Keratinocyte (primary cell): ENCODE measurements at regions not wholly inside any gene's neighbourhood (a gene's known extent, or its start where the extent isn't known, plus 50 kb on each side); places are given as distances from the start of the nearest gene placed in this dataset.

Experiments used
- DNase-seq: peaks from one replicate; pipeline ENCODE4 v3.0.0-alpha.2; 2011; ENCODE audit warnings: low read depth, missing footprints, low spot score
- FAIRE-seq: peaks from 2 replicates; lab custom pipeline; 2011; peaks lifted over from hg19 to GRCh38; lab: Jason Lieb, UNC
- H2AFZ ChIP-seq: 2 replicates; pipeline ENCODE4 v1.6.0; 2012; ENCODE audit warnings: low read length, control low read depth, inconsistent platforms; ENCODE audit not compliant: control insufficient read depth
- H3K27ac ChIP-seq: 2 replicates; pipeline ENCODE4 v1.5.1; 2011; ENCODE audit warnings: low read length; ENCODE audit not compliant: control insufficient read depth, insufficient read depth
- H3K27me3 ChIP-seq: 3 replicates; pipeline ENCODE4 v1.6.0; 2011; ENCODE audit warnings: low read length; ENCODE audit not compliant: control insufficient read depth, insufficient read depth; ENCODE audit errors: extremely low read depth
- H3K36me3 ChIP-seq, 2 experiments: 2 replicates in 1 of 2; 3 replicates in 1 of 2; pipeline ENCODE4 v1.5.1; 2011; ENCODE audit warnings: low read length in 2 of 2, mild to moderate bottlenecking in 1 of 2; ENCODE audit not compliant: control insufficient read depth in 2 of 2, insufficient read depth in 2 of 2; ENCODE audit errors: extremely low read depth in 1 of 2
- H3K4me1 ChIP-seq: 3 replicates; pipeline ENCODE4 v1.5.1; 2011; ENCODE audit warnings: low read length; ENCODE audit not compliant: control insufficient read depth, insufficient read depth; ENCODE audit errors: extremely low read depth
- H3K4me2 ChIP-seq: 3 replicates; pipeline ENCODE4 v1.6.0; 2011; ENCODE audit warnings: low read depth, low read length; ENCODE audit not compliant: control insufficient read depth, insufficient read depth; ENCODE audit errors: extremely low read depth
- H3K4me3 ChIP-seq, 3 experiments: fragments of 200-600 bp in 1 of 3; sonication (generic) in 1 of 3; 2 replicates in 2 of 3; 3 replicates in 1 of 3; pipeline ENCODE4 v1.5.1; 2011 to 2016; ENCODE audit warnings: low read length in 3 of 3, mild to moderate bottlenecking in 3 of 3, control low read depth in 2 of 3, inconsistent platforms in 1 of 3, low read depth in 1 of 3, mixed read lengths in 1 of 3, mixed run types in 1 of 3, moderate library complexity in 1 of 3; ENCODE audit not compliant: control insufficient read depth in 2 of 3, insufficient read depth in 2 of 3; ENCODE audit errors: extremely low read depth in 1 of 3
- H3K79me2 ChIP-seq: 2 replicates; pipeline ENCODE4 v1.6.0; 2012; ENCODE audit warnings: low read length; ENCODE audit not compliant: control insufficient read depth, insufficient read depth
- H3K9ac ChIP-seq: 3 replicates; pipeline ENCODE4 v1.6.0; 2011; ENCODE audit warnings: low read length; ENCODE audit not compliant: control insufficient read depth, insufficient read depth; ENCODE audit errors: extremely low read depth
- H3K9me1 ChIP-seq: 3 replicates; pipeline ENCODE4 v1.6.0; 2011; ENCODE audit warnings: low read length; ENCODE audit not compliant: control insufficient read depth, insufficient read depth; ENCODE audit errors: extremely low read depth
- H3K9me3 ChIP-seq: 2 replicates; pipeline ENCODE4 v1.5.1; 2012; ENCODE audit warnings: low read depth, low read length; ENCODE audit not compliant: control insufficient read depth
- H4K20me1 ChIP-seq: 3 replicates; pipeline ENCODE4 v1.6.0; 2011; ENCODE audit warnings: low read length; ENCODE audit not compliant: control insufficient read depth, insufficient read depth; ENCODE audit errors: extremely low read depth
- EZH2 ChIP-seq: IDR thresholded peaks from one replicate; pipeline ENCODE4 v1.6.1; 2012; ENCODE audit warnings: inconsistent platforms, mild to moderate bottlenecking, low read length, moderate library complexity
- dilution Hi-C: fragments of 300-500 bp; cut with MboI; formaldehyde crosslinking; loops from one replicate; pipeline ENCODE4 v1.7.0; 2020; ENCODE audit warnings: low sequenced_read_pairs; ENCODE audit not compliant: extremely low pct_ligation_motif_present
- TF ChIP-seq, protein P1 (sequence below), 3 experiments: IDR thresholded peaks in 1 of 3; conservative IDR thresholded peaks in 1 of 3; optimal IDR thresholded peaks in 1 of 3; 2 replicates in 2 of 3; 3 replicates in 1 of 3; pipeline versions ENCODE3 to v1.5.1; 2011; ENCODE audit warnings: low read length in 3 of 3, mild to moderate bottlenecking in 3 of 3, moderate library complexity in 2 of 3, control low read depth in 1 of 3, inconsistent platforms in 1 of 3; ENCODE audit not compliant: insufficient read depth in 2 of 3; ENCODE audit errors: extremely low read depth in 1 of 3

DNA sequence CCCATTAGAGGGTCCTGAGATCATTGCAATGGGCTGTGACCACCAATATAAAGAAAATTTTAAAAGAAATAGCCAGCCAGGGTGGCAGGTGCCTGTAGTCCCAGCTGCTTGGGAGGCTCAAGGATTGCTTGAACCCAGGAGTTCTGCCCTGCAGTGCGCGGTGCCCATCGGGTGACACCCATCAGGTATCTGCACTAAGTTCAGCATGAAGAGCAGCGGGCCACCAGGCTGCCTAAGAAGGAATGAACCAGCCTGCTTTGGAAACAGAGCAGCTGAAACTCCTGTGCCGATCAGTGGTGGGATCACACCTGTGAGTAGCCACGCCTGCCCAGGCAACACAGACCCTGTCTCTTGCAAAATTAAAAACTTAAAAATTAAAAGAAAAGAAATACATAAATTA, 102.5 kb upstream of the FOXC1 start:
- dilution Hi-C loops, result no loop called here
- DNase-seq, result no peak
- H3K9ac ChIP-seq, result no peak overlapping the region
- TF ChIP-seq, protein P1, sequence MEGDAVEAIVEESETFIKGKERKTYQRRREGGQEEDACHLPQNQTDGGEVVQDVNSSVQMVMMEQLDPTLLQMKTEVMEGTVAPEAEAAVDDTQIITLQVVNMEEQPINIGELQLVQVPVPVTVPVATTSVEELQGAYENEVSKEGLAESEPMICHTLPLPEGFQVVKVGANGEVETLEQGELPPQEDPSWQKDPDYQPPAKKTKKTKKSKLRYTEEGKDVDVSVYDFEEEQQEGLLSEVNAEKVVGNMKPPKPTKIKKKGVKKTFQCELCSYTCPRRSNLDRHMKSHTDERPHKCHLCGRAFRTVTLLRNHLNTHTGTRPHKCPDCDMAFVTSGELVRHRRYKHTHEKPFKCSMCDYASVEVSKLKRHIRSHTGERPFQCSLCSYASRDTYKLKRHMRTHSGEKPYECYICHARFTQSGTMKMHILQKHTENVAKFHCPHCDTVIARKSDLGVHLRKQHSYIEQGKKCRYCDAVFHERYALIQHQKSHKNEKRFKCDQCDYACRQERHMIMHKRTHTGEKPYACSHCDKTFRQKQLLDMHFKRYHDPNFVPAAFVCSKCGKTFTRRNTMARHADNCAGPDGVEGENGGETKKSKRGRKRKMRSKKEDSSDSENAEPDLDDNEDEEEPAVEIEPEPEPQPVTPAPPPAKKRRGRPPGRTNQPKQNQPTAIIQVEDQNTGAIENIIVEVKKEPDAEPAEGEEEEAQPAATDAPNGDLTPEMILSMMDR (optimal IDR thresholded peaks at IDR 0.05 in 1 of 3, IDR thresholded peaks at IDR 0.05 in 1 of 3, conservative IDR thresholded peaks at IDR 0.05 in 1 of 3; ENCODE audit: extremely low read depth in 1 of 3, insufficient read depth in 2 of 3, low read length in 3 of 3), result no peak
- no peak for TF ChIP-seq EZH2
- no peaks in the 10 kb centered on the region for H4K20me1 ChIP-seq
- no peak for FAIRE-seq
- no peaks in the 10 kb centered on the region for H3K79me2 ChIP-seq
- H3K4me2 ChIP-seq, result no peak overlapping the region
- no peak overlapping the region for H3K4me3 ChIP-seq
- no peaks in the 10 kb centered on the region for H3K4me1 ChIP-seq
- no peak overlapping the region for H2AFZ ChIP-seq
- no peaks in the 10 kb centered on the region for H3K9me1 ChIP-seq
- no peaks in the 10 kb centered on the region for H3K9me3 ChIP-seq
- no peaks in the 10 kb centered on the region for H3K36me3 ChIP-seq
- no peak overlapping the region for H3K27ac ChIP-seq
- H3K27me3 ChIP-seq, result peaks cover 12% of the 10 kb centered on the region

DNA sequence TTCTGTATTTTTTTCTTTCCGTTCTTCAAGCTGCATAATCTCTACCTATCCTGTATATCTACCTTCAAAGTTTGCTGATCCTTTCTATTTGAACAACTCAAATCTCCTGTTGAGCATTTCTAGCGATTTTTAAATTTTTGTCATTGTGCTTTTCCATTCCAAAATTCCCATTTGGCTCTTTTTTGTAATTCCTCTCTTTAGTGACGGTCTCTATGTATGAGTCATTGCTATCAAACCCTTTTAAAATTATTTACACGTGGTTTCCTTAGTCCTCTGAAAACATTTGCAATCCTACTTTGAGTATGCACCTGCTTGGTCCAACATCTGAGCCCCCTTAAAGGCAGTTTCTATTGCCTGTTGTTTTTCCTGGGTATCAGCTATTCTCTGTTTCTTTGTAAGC, 100.5 kb upstream of the FOXC1 start:
- dilution Hi-C loops, result no loop called here
- peaks cover 12% of the 10 kb centered on the region for H3K27me3 ChIP-seq
- no peaks in the 10 kb centered on the region for H3K9me3 ChIP-seq
- no peaks in the 10 kb centered on the region for H3K4me1 ChIP-seq
- H4K20me1 ChIP-seq, result no peaks in the 10 kb centered on the region
- no peaks in the 10 kb centered on the region for H3K36me3 ChIP-seq
- no peak overlapping the region for H3K9ac ChIP-seq
- H3K9me1 ChIP-seq, result no peaks in the 10 kb centered on the region
- H3K79me2 ChIP-seq, result no peaks in the 10 kb centered on the region
- H3K27ac ChIP-seq, result no peak overlapping the region
- no peak for FAIRE-seq
- H3K4me3 ChIP-seq, result no peak overlapping the region
- no peak for DNase-seq
- TF ChIP-seq, protein P1 (optimal IDR thresholded peaks at IDR 0.05 in 1 of 3, IDR thresholded peaks at IDR 0.05 in 1 of 3, conservative IDR thresholded peaks at IDR 0.05 in 1 of 3; ENCODE audit: extremely low read depth in 1 of 3, insufficient read depth in 2 of 3, low read length in 3 of 3), result no peak
- TF ChIP-seq EZH2, result no peak
- no peak overlapping the region for H2AFZ ChIP-seq
- H3K4me2 ChIP-seq, result no peak overlapping the region
